Kidney epithelial cell (primary cell): ENCODE measurements at regions not wholly inside any gene's neighbourhood (a gene's known extent, or its start where the extent isn't known, plus 50 kb on each side); places are given as distances from the start of the nearest gene placed in this dataset.

Source experiments
- DNase-seq: peaks from one replicate; pipeline ENCODE4 v3.0.0-alpha.2; 2010; ENCODE audit warnings: low read depth
- H3K27me3 ChIP-seq: 2 replicates; pipeline ENCODE4 v1.6.0; 2011; ENCODE audit warnings: low read length; ENCODE audit not compliant: control insufficient read depth, insufficient read depth
- H3K36me3 ChIP-seq: 2 replicates; pipeline ENCODE4 v1.5.1; 2011; ENCODE audit warnings: low read length; ENCODE audit not compliant: control insufficient read depth, insufficient read depth
- H3K4me3 ChIP-seq: 2 replicates; pipeline ENCODE4 v1.5.1; 2011; ENCODE audit warnings: low read depth, mild to moderate bottlenecking, control low read depth, low read length
- TF ChIP-seq, protein P1 (sequence below): IDR thresholded peaks from 2 replicates; pipeline ENCODE4 v1.5.1; 2011; ENCODE audit warnings: mild to moderate bottlenecking, moderate library complexity, low read length, control low read depth, inconsistent platforms; ENCODE audit not compliant: insufficient read depth, poor library complexity, severe bottlenecking

- no peak overlapping the region for H3K4me3 ChIP-seq
- TF ChIP-seq, protein P1, sequence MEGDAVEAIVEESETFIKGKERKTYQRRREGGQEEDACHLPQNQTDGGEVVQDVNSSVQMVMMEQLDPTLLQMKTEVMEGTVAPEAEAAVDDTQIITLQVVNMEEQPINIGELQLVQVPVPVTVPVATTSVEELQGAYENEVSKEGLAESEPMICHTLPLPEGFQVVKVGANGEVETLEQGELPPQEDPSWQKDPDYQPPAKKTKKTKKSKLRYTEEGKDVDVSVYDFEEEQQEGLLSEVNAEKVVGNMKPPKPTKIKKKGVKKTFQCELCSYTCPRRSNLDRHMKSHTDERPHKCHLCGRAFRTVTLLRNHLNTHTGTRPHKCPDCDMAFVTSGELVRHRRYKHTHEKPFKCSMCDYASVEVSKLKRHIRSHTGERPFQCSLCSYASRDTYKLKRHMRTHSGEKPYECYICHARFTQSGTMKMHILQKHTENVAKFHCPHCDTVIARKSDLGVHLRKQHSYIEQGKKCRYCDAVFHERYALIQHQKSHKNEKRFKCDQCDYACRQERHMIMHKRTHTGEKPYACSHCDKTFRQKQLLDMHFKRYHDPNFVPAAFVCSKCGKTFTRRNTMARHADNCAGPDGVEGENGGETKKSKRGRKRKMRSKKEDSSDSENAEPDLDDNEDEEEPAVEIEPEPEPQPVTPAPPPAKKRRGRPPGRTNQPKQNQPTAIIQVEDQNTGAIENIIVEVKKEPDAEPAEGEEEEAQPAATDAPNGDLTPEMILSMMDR, result no peak
- H3K27me3 ChIP-seq, result no peaks in the 10 kb centered on the region
- H3K36me3 ChIP-seq, result no peaks in the 10 kb centered on the region
- DNase-seq, result no peak
Measured at GRCh38 chr4:13852411-13852810, 224.9 kb upstream of the BOD1L1 start.

DNA sequence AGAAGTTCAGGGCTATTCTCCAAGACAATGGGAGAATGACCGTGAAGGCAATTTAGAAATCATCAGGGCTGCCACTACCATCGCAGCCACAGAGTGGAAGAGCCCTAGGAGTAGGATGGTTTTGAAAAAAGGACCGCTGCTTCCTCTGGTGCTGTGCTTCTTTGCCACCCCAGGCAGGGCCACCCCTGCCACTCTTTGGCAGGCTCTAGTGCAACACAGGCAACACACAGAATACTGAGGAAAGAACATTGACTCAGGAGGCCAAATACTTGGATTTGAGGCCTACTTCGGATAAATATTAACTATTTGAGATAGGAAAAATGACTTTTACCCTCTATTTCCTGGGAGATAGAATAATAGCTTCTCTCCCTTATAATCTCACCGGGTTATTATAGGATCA is 228.9 kb upstream of the BOD1L1 start:
- DNase-seq, result no peak
- H3K27me3 ChIP-seq, result no peaks in the 10 kb centered on the region
- H3K36me3 ChIP-seq, result no peaks in the 10 kb centered on the region
- TF ChIP-seq, protein P1, result no peak
- no peak overlapping the region for H3K4me3 ChIP-seq

- no peaks in the 10 kb centered on the region for H3K36me3 ChIP-seq
- TF ChIP-seq, protein P1, result no peak
- no peak for DNase-seq
- H3K4me3 ChIP-seq, result no peak overlapping the region
- H3K27me3 ChIP-seq, result no peaks in the 10 kb centered on the region
Measured at GRCh38 chr4:13857397-13857796, 229.9 kb upstream of the BOD1L1 start.

- Histone ChIP-seq H3K27me3 (no peaks in the 10 kb centered on the region), H3K36me3 (no peaks in the 10 kb centered on the region), H3K4me3 (no peak overlapping the region)
- TF ChIP-seq, protein P1, result no peak
- DNase-seq, result no peak
Measured at GRCh38 chr4:13857800-13858199, 230.3 kb upstream of the BOD1L1 start.

DNA sequence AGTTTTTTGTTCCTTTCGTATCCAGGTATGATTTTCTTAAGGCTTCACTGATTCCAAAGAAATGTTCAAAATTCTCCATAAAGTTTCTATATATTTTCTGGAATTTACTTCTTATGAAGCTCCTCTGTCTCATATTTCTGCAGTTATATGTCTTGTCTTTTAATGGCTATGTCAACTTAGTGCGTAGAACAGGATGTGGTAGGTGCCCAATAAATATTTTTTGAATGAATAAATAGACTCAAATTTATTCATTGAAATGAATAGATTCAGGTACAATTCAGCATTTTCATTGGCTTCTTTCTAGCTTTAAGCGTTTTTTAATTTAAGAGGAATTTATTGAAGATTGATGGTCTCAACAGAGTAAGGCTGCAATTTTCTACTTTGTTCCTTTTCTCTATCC is 231.9 kb upstream of the BOD1L1 start:
- H3K36me3 ChIP-seq, result no peaks in the 10 kb centered on the region
- no peak overlapping the region for H3K4me3 ChIP-seq
- H3K27me3 ChIP-seq, result no peaks in the 10 kb centered on the region
- TF ChIP-seq, protein P1, result no peak
- no peak for DNase-seq

DNA sequence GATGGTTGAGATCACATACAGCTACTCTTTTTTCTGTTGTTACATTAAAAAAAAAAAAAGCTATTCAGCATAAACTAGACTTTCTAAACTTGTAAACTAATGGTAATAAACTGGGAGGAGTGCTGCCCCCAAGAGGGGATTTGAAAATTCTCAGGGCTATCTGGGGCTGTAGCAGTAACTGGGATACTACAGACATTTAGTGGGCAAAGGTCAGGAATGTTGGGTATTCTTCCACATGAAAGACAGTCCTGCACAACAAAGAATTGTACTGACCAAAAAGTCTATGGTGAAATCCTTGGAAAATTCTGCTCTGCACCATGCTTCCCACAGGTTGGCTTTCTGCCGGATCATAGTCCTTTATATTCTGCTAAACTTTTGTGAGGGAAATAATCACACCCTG is 232.6 kb upstream of the BOD1L1 start:
- TF ChIP-seq, protein P1, result no peak
- no peaks in the 10 kb centered on the region for H3K36me3 ChIP-seq

More for the DNA sequence above, 232.6 kb upstream of the BOD1L1 start:
- H3K4me3 ChIP-seq, result no peak overlapping the region
- H3K27me3 ChIP-seq, result no peaks in the 10 kb centered on the region
- no peak for DNase-seq
